CD4-positive, alpha-beta T cell treated with Interleukin-1 beta for 1 hour (primary cell): ENCODE measurements at regions not wholly inside any gene's neighbourhood (a gene's known extent, or its start where the extent isn't known, plus 50 kb on each side); places are given as distances from the start of the nearest gene placed in this dataset.
"Not testable (repeated sequence)": the region's sequence is repeated elsewhere in the genome, so short reads cannot be mapped to it uniquely, and the experiment has no call there.

Experiments
- DNase-seq, 2 donors: peaks; one replicate each; pipeline ENCODE4 v3.0.0-alpha.2; 2020 to 2022

DNA sequence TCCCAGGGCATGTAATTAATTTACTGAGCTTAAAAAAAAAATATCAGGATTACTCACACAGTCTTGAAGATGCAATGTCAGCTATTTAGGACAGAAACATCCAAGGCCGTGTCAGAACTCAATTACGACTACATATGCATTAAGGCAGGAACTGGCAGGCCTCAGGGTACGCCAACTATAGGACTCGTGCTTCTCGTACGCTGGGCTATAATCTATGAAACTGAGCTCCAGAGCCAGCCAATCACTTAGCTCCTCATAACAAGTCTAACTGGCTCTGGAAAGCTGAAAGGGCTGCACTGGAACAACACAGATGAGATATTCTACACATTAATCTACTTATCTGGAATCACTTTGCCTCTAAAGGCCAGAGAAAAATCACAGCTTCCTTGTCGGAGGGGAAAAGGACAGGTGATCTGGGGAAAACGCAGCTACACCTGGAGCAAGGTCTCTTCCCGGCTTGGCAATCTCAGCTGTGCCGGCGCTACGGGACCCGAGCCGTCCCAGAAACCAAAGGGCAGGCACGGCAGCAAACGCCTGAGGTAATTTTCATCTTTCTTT, 212.0 kb downstream of the DEPDC1B start:
- DNase-seq, result no peak

DNA sequence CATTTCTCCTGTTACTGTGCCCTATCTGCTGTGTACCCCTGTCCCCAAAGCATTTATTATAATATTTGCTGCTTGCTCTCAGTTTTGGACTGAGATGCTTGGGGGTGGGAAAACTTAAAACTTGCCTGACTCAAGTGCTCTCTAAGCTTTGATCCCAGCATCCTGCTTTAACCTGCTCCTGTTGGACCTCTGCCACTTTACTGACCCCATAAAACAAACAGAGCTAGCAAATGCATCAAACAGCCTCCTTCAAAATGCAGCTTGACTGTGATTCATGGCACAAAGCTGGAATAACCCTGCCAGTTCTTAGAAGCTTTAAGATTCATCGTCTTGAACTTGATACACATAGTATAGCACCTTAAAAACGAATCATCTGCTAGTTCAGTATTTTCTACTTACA, 212.5 kb downstream of the DEPDC1B start:
- DNase-seq, result no peak

DNA sequence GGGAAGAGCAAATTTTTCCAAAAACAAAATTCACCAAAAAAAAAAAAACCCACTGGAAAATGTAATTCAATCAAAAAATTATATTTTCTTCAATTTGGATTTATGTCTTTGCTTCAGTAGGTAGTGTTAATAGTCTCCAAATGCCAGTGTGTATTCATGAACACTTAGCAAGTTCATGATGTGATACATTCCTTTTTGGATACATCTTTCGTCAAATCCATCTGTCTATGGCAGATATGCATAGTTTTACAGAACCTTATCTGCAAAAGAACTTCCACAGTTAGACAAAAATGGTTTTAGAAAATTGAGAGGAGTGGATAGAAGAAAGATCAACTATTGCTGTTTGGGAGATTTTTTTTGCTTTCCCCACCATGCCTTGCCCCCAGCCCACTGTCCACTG, 214.6 kb downstream of the DEPDC1B start:
- no peak for DNase-seq

DNA sequence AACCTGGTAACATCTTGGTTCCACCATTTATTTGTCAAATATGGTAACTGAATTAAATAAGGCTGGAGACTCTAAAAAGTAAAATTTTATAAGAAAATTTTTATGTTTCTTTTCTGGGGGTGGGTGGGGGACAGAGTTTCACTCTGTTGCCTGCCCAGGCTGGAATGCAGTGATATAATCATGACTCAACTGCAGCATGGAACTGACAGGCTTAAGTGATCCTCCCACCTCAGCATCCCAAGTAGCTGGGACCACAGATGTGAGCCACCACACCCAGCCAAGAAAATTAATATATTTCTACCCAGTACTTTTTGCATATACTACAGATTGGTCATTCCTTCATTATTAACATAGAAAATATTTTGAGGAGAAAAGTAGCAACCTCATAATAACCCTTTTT, 216.9 kb downstream of the DEPDC1B start:
- no peak for DNase-seq

DNA sequence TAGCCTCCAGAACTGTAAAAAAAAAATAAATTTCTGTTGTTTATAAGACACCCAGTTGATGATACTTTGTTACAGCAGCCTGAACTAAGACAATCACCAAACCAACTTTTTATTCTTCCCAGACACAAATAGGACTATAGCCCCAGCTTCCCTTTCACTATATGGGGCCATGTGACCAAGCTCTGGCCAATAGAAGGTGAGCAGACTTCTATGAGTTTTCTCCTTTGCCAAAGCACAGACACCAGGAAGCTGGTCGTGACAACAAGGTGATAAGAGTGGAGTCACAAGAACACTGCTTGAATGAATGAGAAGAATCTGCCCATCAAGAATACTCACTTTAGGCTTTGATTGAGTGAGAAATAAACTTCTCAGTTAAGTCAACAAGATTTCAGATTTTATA, 217.7 kb downstream of the DEPDC1B start:
- DNase-seq, result no peak

DNA sequence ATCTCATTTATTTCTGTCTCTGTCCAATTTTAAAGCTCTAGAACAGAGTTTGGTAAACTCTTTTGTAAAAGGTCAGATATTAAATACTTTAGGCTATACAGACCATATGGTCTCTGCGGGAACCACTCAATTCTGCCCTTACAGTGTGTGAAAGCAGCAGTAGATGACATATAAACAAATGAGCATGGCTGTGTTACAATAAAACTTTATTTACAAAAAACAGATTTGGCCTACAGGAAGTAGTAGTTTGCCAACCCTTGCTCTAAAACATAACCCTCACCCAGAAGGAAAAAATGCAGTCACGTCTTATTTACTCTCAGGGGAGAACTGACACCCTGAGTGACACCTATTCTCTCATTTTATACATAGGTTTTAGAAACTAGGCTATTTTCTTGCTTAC, 220.4 kb downstream of the DEPDC1B start:
- no peak for DNase-seq

DNA sequence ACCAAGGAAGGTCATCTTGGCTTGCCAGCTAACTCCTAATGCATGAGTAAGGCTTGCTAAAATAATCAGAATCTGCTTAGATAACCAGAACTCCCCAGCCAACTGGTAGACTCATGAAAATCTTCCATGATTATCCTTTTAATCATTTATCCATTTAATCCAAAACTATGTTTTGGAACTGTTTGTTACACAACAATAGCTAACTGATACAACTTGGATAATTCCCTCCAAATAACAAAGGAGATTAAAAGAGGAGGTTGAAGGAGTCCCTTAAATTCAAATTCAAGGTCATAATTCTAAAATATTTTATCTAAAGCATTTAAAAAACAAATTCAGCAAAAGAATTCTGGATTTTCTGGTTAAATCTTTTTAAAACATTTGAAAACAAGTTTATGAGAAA, 222.1 kb downstream of the DEPDC1B start:
- no peak for DNase-seq

DNA sequence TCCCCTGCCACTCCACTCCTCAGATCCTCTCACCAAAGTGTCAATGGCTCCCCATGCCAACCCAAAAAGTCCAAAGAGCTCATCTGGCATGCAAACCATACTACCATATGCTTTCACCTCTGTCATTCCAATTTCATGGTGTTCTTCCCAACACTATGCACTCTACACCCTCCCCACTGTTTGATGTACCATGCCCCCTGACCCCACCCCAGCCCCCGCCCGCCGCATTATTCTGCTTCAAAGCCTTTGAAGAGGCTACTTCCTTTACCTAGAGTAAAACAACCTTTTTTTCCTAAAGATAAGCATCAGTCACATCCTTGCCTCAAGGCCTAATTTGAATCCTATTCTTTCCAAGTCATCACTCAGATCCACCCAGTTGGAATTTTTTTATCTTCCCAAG, 226.3 kb downstream of the DEPDC1B start:
- DNase-seq, result no peak

DNA sequence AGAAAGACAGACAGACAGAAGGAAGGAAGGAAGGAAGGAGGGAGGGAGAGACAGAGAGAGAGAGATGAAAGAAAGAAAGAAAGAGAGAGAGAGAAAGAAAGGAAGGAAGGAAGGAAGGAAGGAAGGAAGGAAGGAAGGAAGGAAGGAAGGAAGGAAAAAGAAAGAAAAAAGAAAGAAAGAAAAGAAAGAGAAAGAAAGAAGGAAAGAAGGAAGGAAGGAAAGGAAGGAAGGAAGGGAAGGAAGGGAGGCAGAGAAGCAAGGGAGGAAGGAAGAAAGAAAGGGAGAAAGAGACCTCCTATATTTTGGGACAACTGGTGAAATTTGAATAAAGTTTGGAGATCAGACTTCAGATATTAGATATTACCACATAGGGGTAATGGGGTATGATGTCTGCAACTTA, 226.9 kb downstream of the DEPDC1B start:
- not testable (repeated sequence) for DNase-seq

DNA sequence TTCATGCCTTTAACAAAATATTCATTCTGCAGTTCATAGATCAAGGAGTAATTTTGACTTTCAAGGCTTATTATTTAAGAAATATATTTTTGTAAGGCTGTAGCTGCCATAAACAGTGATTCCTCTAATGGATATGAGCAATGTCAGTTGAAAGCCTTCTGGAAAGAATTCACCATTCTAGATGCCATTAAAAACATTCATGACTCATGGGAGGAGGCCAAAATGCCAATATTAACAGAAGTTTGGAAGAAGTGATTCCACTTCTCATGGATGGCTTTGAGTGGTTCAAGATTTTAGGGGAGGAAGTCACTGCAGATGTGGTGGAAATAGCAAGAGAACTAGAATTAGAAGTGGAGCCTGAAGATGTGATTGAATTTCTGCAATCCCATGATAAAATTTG, 229.1 kb downstream of the DEPDC1B start:
- no peak for DNase-seq

DNA sequence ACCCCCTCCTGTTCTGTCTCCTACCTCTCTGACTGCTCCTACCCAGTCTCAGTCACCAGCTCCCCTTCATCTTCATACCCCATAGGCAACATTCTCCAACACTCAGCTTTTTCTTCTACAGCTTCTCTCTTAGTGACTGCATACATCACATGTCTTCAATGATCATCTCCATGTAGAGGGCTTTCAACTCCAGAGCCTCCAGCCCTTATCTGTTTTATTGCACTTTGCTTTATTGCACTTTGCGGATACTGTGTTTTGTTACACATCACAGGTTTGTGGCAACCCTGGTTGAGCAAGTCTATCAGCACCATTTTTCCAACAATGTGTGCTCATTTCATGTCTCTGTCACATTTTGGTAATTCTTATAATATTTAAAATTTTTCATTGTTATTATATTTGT, 230.7 kb downstream of the DEPDC1B start:
- no peak for DNase-seq

DNA sequence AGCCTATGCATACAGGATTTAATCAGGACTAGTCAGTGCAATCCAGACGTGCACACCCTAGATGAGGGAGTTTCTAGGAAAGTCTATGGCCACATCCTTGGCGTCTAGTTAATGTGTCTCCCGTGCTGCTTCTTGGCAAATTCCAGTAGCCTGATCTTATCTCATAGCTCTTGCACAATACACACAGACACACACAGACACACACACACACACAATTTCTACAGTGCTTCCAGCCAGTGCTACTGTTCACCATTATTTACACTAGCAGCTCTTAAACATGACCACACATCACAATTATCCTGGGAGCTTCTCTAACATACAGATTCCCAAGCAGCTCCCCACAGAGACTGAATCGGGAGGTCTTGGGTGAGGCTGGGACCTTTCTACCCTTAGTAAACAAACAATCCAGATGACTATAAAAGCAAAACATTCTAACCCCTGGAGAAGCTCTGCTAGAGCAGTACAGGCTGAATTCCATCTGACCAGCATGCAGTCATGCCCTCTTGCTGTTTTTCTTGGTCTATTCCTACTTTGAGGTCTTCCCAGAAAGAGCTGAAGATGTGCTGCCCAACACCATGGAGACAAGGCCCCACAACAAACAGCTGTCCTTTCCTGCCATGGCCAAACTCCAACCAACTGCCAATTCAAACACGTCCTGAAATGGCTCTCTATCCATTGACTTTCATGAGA, 236.6 kb downstream of the DEPDC1B start:
- DNase-seq, result no peak

DNA sequence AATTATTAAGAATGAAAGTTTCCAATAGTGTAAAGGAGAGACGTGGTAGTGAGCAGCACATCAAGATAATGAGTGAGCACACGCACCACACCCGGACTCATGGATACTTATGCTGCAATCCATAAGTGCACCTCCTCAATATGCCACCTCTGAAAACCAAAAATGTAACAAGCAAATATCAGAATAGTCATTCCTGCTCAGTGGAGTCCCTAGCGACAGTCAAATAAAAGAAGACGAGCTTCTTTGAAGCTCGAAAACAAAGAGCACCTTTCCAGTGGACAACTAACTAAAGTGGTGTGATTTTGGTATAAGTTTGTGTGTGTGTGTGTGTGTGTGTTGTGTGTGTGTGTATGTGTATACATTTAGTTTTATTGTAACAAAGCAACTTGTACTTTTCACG, 241.3 kb downstream of the DEPDC1B start:
- DNase-seq, result no peak

DNA sequence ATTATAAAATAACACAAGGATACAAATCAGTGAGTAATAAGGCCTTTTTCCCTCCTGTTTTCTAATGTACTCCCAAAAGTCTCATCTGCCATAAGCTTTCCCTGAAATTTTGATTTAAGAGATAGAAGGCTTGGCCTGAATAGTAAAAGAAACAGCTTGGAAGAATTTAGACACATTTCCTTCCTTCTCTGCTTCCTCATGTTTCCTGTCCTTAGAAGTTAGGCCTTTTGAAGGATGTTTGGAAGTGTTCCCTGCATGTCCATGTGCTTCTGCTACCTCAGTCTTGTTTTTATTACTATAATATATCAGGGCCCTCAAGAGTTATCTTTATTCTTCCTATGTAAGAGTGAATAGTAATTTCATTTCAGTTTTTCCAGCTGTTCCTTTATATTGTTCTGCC, 242.7 kb downstream of the DEPDC1B start:
- no peak for DNase-seq

DNA sequence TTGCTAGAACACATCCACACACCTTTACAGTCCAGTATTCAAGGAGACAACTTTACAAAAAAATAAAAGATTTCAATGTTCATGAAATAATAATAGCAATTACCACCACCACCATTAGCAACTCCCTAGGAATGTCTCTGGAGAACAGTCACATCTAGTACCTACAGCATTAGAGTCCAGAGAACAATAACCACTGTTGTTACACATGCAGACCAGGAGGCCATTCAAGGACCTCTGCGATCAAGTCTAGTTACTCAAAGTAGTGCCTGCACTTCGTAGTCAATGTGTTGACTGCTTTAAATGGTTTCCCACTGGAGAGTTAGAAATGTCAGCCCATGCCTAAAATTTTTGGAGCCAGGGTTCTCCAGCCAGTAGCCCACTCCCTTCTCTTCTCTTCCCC, 244.4 kb downstream of the DEPDC1B start:
- no peak for DNase-seq

DNA sequence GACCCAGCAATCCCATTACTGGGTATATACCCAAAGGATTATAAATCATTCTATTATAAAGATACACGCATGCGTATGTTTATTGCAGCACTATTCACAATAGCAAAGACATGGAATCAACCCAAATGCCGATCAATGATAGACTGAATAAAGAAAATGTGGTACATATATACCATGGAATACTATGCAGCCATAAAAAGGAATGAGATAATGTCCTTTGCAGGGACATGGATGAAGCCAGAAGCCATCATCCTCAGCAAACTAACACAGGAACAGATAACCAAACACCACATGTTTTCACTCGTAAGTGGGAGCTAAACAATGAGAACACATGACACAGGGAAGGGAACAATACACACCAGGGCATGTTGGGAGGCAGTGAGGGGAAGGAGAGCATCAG, 245.7 kb downstream of the DEPDC1B start:
- not testable (repeated sequence) for DNase-seq

DNA sequence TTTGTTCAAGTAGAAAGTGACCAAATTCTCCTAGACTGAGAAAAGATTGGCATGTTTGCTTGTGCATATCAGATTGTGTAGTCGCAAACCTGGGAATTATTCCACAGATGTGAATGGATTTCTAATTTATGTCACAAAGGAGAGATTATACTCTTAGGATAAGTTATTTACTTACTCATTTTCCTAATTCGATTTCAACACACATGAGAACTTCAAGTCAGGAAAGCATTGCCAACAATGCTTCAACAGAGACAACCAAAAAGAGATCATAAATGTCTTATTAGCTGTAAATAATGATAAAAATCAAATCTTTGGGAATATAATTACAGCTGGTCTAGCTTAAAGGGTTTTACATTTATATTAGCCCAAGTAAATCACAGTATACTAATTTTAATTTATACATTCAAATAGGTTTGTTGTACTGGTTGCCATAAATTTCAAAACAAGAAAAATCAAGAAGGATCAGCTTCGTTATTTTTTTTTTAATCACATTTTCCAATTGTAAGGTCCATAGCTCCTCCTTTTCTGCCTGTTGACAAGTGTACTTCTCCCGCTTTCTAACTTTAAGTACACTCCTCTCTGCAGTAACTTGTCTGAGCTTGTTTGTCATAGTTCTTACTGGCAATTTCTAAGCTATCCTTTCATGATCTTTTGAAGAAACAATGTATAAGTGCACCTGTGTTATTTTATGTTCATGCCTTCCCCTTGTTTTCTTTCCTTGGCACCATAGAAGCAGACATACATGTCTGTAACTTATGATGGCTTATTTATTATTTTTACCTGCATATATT, 246.6 kb downstream of the DEPDC1B start:
- no peak for DNase-seq

DNA sequence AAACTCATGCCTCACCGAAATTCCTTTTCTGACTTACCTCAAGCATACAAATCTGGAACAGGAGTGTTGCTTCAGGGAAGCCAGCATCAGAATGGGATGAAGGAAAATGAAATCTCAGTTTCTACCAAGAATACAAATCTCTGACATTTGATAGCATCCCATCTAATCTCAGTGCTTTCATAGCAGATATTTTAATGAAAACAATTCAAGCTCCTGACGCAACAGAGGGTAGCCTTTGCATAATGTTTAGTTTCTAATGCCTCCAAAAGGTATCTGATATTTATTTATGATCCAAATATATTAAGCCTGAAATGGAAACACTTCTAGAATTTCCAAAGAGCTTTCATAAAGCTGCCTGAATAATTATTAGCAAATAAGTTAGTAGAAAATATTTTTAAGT, 251.4 kb downstream of the DEPDC1B start:
- no peak for DNase-seq

DNA sequence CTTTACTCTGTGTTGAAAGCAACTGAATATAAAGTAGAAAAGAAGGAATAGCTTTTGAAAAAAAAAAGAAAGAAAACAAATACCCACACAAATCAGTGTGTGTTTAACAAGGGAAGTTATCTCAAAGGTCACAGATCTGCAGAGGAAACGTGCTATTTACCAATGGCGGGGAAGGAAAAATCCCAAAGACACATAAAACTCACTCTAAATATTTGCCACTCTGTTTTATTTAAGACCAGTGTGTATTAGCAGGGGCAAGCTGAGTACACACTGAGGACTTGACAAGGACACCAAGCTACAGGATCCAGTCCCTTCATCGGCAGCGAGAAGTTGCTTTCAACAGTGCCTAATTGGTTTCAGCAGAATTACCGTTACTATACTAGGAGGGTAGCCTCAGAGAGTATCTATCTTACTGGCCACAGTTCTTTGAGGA, 252.5 kb downstream of the DEPDC1B start:
- DNase-seq, result no peak

DNA sequence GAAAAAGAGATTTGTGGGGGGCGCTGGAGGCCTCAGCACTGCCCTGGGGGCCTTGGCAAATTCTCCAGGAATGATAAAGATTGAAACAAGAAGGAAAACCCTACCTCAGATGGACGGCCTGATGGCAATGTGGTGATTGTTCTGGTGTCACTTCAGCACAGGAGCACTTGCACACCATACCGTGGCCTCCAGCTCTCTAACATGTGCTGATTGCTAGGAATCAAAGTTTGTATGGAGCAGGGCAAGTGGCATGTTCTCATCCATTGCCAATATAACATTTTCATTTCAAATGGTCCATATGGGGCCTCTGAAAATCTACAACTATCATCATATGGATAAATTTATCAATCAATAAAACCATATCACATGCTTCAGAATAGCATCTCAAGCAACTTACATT, 253.0 kb downstream of the DEPDC1B start:
- DNase-seq, result no peak

DNA sequence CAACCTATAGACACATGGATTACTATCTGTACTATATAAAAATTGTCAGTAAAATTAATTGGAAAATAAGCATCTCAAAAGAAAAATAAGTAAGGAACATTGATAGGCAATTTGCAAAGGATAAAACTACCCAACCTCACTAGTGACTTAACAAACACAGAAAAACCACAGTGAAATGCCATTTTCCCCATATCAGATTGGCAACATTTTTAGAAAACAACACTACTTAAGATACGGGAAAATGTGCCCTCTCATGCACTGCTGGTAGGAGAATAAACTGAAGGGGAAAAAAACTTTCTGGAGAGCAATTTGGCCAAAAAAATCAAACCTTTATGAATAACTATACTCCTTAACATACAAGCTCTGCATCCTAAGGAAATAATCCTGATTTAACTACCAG, 254.0 kb downstream of the DEPDC1B start:
- no peak for DNase-seq

DNA sequence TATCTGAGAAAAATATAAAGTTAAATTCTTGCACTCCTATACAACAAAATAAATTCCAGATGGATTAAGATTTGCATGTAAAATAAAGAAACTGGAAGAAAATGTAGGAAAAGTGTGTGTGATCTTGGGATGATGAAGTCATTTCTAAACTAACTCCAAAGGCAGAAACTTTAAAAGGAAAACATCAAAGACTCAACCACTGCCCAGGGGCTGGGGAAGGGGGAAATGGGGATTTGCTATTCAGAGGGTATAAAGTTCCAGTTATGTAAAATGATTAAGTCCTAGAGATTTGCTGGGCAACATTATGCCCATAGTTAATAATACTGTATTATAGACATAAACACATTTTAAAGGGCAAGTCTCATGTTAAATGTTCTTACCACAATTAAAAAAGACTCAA, 254.5 kb downstream of the DEPDC1B start:
- DNase-seq, result no peak

DNA sequence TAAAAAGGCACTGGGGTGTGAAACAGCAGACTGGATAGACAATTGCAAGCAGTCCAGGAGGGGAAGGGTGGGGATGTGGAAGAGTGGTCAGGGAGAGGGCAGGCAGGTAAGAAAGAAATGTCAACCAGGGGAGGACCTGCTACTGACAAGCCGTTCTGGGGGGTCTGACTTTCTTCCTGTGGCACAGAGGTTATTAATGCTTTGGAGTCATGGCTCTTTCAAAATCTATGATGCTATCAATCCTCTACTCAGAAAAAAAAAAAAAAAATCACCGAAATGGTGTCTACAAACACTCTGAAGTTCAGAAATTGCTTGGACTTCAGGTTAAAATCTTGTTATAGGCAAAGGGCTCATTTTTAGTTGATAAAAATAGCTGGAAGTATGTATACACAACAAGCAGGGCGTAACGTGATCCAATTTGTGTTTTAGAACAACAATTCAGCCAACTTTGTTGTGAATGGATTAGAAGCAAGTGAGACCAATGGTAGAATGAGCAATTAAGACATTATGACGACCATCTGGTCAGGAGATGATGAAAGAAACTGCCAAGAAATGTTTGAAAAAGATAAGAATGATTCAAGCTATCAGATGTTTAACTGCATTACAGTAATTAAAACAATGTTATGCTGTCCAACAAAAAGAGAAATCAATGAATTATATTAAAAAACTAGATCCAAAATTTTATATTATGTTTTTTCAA, 255.2 kb downstream of the DEPDC1B start:
- DNase-seq, result no peak

DNA sequence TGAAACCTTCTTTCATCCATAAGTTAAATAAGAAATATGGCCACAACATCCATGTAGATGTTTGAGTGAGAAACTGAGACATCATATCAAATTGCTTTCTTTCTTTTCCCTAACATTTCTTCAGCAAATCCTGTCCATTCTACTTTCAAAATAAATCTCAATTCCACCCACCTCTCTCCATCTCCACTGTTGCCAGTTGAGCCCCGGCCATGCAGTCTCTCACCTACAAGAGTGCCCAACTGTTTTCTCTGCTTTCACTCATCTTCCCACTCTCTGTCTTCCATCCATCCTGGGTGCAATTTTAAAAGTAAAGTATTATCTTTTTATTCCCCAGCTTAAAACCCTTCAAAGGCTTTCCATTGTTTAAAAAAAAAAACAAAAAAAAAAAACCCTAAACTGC, 260.4 kb downstream of the DEPDC1B start:
- no peak for DNase-seq
